Loucy (cell line): ENCODE measurements at regions not wholly inside any gene's neighbourhood (a gene's known extent, or its start where the extent isn't known, plus 50 kb on each side); places are given as distances from the start of the nearest gene placed in this dataset.

Experiments used
- EZH2phosphoT487 ChIP-seq: fragments of 200-600 bp; IDR thresholded peaks from 2 replicates; pipeline ENCODE4 v1.6.1; 2018; ENCODE audit warnings: antibody characterized with exemption, mild to moderate bottlenecking, moderate library complexity, borderline replicate concordance
- TF ChIP-seq, protein P1 (sequence below): fragments of 200-600 bp; sonication (generic); conservative IDR thresholded peaks from 2 replicates; pipeline ENCODE4 v1.5.1; 2014; ENCODE audit warnings: mild to moderate bottlenecking, antibody characterized with exemption, low read length

DNA sequence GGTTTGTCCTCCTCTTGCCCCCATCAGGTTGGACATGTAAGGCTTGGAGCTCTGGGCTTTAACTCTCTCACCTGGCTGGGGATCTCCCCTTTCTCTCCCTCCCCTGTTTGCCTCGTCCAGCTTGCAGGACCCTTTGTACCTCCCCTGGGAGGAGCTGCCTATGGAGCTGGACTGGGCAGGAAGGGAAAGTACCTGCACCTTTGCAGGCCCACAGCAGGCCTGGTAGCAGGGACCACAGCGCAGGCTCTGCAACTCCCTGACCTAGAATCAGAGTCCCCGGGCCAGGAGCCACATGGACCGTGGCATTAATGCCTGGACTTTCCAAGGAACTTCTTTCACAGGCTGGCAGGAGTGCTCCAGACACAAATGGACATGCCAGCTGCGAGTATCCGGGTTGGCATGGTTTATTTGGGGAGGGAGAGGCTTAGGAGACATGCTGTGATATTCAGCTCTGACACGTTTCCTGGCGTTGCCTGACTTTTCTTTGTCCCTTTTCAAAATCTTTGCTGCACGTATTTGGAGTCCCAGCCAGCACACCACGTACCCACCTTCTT is 268.5 kb upstream of the EXOC2 start:
- TF ChIP-seq, protein P1, sequence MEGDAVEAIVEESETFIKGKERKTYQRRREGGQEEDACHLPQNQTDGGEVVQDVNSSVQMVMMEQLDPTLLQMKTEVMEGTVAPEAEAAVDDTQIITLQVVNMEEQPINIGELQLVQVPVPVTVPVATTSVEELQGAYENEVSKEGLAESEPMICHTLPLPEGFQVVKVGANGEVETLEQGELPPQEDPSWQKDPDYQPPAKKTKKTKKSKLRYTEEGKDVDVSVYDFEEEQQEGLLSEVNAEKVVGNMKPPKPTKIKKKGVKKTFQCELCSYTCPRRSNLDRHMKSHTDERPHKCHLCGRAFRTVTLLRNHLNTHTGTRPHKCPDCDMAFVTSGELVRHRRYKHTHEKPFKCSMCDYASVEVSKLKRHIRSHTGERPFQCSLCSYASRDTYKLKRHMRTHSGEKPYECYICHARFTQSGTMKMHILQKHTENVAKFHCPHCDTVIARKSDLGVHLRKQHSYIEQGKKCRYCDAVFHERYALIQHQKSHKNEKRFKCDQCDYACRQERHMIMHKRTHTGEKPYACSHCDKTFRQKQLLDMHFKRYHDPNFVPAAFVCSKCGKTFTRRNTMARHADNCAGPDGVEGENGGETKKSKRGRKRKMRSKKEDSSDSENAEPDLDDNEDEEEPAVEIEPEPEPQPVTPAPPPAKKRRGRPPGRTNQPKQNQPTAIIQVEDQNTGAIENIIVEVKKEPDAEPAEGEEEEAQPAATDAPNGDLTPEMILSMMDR, result no peak
- no peak for TF ChIP-seq EZH2phosphoT487
